COLO668 (cell line): ENCODE measurements at regions not wholly inside any gene's neighbourhood (a gene's known extent, or its start where the extent isn't known, plus 50 kb on each side); places are given as distances from the start of the nearest gene placed in this dataset.
"Not testable (repeated sequence)": the region's sequence is repeated elsewhere in the genome, so short reads cannot be mapped to it uniquely, and the experiment has no call there.

ENCODE experiments used
- DNase-seq: peaks from one replicate; lab custom pipeline; 2025; ENCODE audit not compliant: unreplicated experiment; lab: John Stamatoyannopoulos, UW

DNA sequence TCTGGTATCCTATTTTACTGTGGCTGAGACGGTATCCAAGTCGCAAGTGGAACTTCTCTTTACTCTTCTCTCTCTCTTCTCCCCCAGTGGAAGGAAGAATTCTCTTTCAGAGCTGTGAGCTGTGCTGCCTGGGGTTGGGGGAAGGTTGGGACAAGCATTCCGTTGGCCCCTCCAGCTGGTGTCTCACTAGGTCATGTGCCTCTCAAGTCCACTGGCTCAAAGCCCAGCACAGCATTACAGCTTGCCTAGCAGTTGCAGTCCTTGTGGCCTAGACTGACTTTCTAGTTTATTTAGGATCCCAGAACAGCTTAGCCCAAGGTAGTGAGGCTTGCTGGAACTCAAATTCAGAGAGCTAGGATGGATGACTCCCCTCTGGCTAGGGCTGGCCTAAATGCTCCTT lies 76.1 kb upstream of the SPATA16 start:
- DNase-seq: no peak

DNA sequence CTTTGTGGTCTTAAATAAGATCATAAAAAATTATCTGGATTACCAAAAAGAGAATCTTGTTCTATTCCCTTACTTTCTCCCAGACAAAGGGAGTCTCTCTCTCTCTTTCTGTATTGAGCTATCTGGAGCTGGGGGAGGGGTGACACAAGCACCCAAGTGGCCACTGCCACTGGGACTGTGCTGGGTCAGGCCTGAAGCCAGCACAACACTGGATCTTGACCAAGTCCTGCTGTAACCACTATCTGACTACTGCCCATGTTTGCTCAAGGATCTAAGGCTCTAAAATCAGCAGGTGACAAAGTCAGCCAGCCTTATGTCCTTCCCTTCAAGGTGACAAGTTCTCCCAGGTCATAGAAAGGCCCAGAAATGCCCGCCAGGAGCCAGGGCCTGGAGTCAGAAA lies 75.0 kb upstream of the SPATA16 start:
- no peak for DNase-seq

DNA sequence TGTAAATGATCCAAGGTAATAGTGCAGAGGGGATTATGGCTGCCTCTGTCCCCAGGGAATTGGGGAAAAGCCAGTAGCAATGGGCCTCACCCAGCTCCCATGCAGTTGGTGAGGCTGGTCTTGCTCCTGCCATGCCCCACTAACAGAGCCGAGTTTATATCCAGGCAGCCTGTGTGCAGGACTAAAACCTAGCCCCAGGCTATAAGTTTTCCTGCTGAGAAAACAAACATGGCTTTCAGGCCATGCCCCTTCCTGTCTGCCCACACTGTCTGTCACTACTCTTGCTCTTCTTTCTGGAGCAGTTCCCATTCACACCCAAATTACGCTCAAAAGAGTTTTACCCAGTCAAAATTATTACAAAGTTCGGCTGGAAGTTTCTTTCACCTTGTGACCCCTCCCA lies 73.5 kb upstream of the SPATA16 start:
- DNase-seq: no peak

DNA sequence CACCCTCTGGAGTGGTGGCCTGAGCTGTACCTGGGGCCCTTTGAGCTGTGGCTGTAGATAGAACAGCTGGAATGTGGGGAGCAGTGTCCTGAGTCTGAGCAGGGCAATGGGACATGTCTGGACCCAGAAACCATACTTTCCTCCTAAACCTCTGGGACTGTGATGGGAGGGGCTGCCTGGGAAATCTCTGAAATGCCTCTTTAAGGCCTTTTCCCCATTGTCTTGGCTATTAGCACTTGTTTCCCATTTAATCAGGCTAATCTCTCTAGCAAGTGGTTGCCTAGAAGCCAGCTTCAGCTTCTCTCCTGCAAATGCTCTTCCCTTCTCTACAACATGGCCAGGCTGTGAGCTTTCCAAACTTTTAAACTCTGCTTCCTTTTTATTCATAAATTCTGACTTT lies 58.5 kb upstream of the SPATA16 start:
- no peak for DNase-seq

DNA sequence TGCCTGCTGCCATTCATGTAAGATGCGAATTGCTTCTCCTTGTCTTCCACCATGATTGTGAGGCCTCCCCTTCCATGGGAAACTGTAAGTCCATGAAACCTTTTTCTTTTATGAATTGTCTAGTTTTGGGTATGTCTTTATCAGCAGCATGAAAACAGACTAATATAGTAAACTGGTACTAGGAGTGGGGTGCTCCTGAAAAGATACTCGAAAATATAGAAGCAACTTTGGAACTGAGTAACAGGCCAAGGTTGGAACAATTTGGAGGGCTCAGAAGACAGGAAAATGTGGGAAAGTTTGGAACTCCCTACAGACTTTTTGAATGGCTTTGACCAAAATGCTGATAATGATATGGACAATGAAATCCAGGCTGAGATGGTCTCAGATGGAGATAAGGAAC lies 53.8 kb upstream of the SPATA16 start:
- DNase-seq: not testable (repeated sequence)

DNA sequence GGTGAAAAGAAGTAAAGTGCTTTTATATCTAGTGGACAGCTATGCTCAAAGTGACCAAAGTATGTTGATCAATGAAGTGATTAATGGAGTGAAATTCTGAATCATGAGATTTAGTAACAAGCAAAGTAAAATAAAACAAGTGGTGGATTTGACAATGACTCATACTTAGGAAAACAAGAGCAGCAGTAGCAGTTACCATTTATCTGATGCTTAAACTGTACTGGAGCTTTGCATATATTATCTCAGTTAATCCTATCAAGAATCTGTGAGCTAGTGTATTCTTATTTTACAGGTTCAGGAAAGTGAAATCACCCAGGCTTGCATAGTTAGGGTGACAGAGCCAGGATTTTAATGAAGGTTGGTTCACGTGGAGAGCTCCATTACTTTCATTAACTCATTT lies 50.6 kb upstream of the SPATA16 start:
- DNase-seq: no peak
